H1 (cell line): ENCODE measurements at regions not wholly inside any gene's neighbourhood (a gene's known extent, or its start where the extent isn't known, plus 50 kb on each side); places are given as distances from the start of the nearest gene placed in this dataset.
A peak's percentile ranks its signal among the peaks of the same experiment; 100 is the strongest.

Experiments used
- CTCF ChIA-PET: fragments of 300-600 bp; sonication (Branson Sonifier 250); formaldehyde crosslinking; loops from one replicate; lab custom pipeline; 2021; ENCODE audit not compliant: partially characterized antibody; lab: Charles Lee
- POLR2A ChIA-PET: fragments of 300-600 bp; sonication (Branson Sonifier 250); formaldehyde crosslinking; loops from one replicate; lab custom pipeline; 2021; ENCODE audit warnings: inconsistent platforms; ENCODE audit not compliant: partially characterized antibody; lab: Charles Lee
- DNase-seq, 2 experiments: peaks; one replicate each; pipeline versions ENCODE4 v3.0.0 to v3.0.0-alpha.2; 2010 to 2022; ENCODE audit warnings: low spot score in 2 of 2, low read depth in 1 of 2, mixed read lengths in 1 of 2
- FAIRE-seq: peaks from 2 replicates; lab custom pipeline; 2011; peaks lifted over from hg19 to GRCh38; lab: Jason Lieb, UNC
- H2AFZ ChIP-seq: 2 replicates; pipeline ENCODE4 v1.8.1; 2012; ENCODE audit warnings: low read length, inconsistent platforms
- H2AK5ac ChIP-seq: 2 replicates; pipeline ENCODE4 v1.6.1; 2013; ENCODE audit warnings: low read depth, low read length
- H2BK120ac ChIP-seq: replicated peaks from 2 replicates; pipeline ENCODE3; 2013; ENCODE audit warnings: low read depth, low read length, inconsistent platforms
- H2BK12ac ChIP-seq: 2 replicates; pipeline ENCODE4 v1.6.1; 2013; ENCODE audit warnings: low read depth, low read length
- H2BK15ac ChIP-seq: 2 replicates; pipeline ENCODE4 v1.6.1; 2013; ENCODE audit warnings: low read length
- H2BK20ac ChIP-seq: 2 replicates; pipeline ENCODE4 v1.6.1; 2013; ENCODE audit warnings: low read length
- H2BK5ac ChIP-seq: 2 replicates; pipeline ENCODE4 v1.6.1; 2013; ENCODE audit warnings: low read depth, low read length
- H3K14ac ChIP-seq: 2 replicates; pipeline ENCODE4 v1.6.1; 2013; ENCODE audit warnings: inconsistent platforms; ENCODE audit not compliant: insufficient read length
- H3K18ac ChIP-seq: 2 replicates; pipeline ENCODE4 v1.6.1; 2013; ENCODE audit warnings: low read length; ENCODE audit errors: extremely low read depth
- H3K23ac ChIP-seq: 2 replicates; pipeline ENCODE4 v1.6.1; 2013; ENCODE audit warnings: inconsistent platforms; ENCODE audit not compliant: insufficient read length
- H3K23me2 ChIP-seq: 2 replicates; pipeline ENCODE4 v1.6.1; 2013; ENCODE audit warnings: low read depth, low read length
- H3K27ac ChIP-seq: 2 replicates; pipeline ENCODE4 v1.6.1; 2011; ENCODE audit warnings: low read depth, low read length, inconsistent platforms
- H3K27me3 ChIP-seq, 4 experiments: replicated peaks in 1 of 4; 1 replicate in 1 of 4; 2 replicates in 3 of 4; pipeline versions ENCODE4 v1.6.1 to v1.8.1; 2011 to 2013; ENCODE audit warnings: low read length in 3 of 4, mild to moderate bottlenecking in 3 of 4, inconsistent platforms in 2 of 4, mixed read lengths in 2 of 4, moderate library complexity in 1 of 4; ENCODE audit not compliant: control insufficient read depth in 3 of 4, insufficient read depth in 3 of 4; ENCODE audit errors: extremely low read depth in 1 of 4
- H3K36me3 ChIP-seq, 4 experiments: 2 replicates each; pipeline versions ENCODE4 v1.6.1 to v1.8.1; 2011 to 2013; ENCODE audit warnings: mild to moderate bottlenecking in 4 of 4, low read length in 3 of 4, moderate library complexity in 2 of 4, control low read depth in 1 of 4, inconsistent platforms in 1 of 4; ENCODE audit not compliant: insufficient read depth in 4 of 4, control insufficient read depth in 2 of 4
- H3K4ac ChIP-seq: replicated peaks from 2 replicates; pipeline ENCODE3; 2013; ENCODE audit warnings: low read length, low read depth, mixed read lengths, inconsistent platforms; ENCODE audit not compliant: insufficient read length
- H3K4me1 ChIP-seq, 4 experiments: replicated peaks in 1 of 4; 1 replicate in 1 of 4; 2 replicates in 3 of 4; pipeline versions ENCODE4 v1.6.1 to v1.8.1; 2011 to 2013; ENCODE audit warnings: low read length in 3 of 4, inconsistent platforms in 2 of 4, mixed read lengths in 1 of 4; ENCODE audit not compliant: insufficient read depth in 4 of 4, control insufficient read depth in 3 of 4
- H3K4me2 ChIP-seq, 2 experiments: 2 replicates each; pipeline versions ENCODE4 v1.6.1 to v1.8.1; 2011 to 2013; ENCODE audit warnings: low read depth in 2 of 2, low read length in 2 of 2, control low read depth in 1 of 2, inconsistent platforms in 1 of 2, mild to moderate bottlenecking in 1 of 2; ENCODE audit not compliant: insufficient read depth in 1 of 2
- H3K4me3 ChIP-seq, 4 experiments: fragments of 200-600, 300-600 bp in 1 of 4; sonication (generic), shearing (Covaris generic), sonication (Bioruptor Twin) in 1 of 4; 2 replicates each; pipeline versions ENCODE4 v1.5.1 to v1.8.1; 2011 to 2016; ENCODE audit warnings: low read length in 4 of 4, low read depth in 3 of 4, control low read depth in 2 of 4, inconsistent platforms in 2 of 4, mild to moderate bottlenecking in 2 of 4, mixed read lengths in 1 of 4, moderate library complexity in 1 of 4; ENCODE audit not compliant: insufficient read depth in 2 of 4; ENCODE audit errors: extremely low read depth in 1 of 4
- H3K56ac ChIP-seq: replicated peaks from 2 replicates; pipeline ENCODE3; 2013; ENCODE audit warnings: low read depth, mild to moderate bottlenecking, mixed read lengths, low read length, inconsistent platforms; ENCODE audit not compliant: insufficient read length
- H3K79me1 ChIP-seq: 2 replicates; pipeline ENCODE4 v1.6.1; 2013; ENCODE audit warnings: low read depth, low read length, control low read depth
- H3K79me2 ChIP-seq, 2 experiments: 2 replicates each; pipeline versions ENCODE4 v1.6.1 to v1.8.1; 2012 to 2013; ENCODE audit warnings: low read length in 2 of 2, mild to moderate bottlenecking in 2 of 2, inconsistent platforms in 1 of 2; ENCODE audit not compliant: insufficient read depth in 2 of 2, control insufficient read depth in 1 of 2
- H3K9ac ChIP-seq, 4 experiments: replicated peaks in 1 of 4; 1 replicate in 1 of 4; 2 replicates in 3 of 4; pipeline versions ENCODE4 v1.6.1 to v1.8.1; 2011 to 2013; ENCODE audit warnings: low read depth in 3 of 4, low read length in 3 of 4, control low read depth in 2 of 4, mild to moderate bottlenecking in 2 of 4, moderate library complexity in 2 of 4, inconsistent platforms in 1 of 4; ENCODE audit errors: extremely low read depth in 1 of 4
- H3K9me3 ChIP-seq, 2 experiments: 2 replicates each; pipeline versions ENCODE4 v1.6.1 to v1.8.1; 2012 to 2013; ENCODE audit warnings: mild to moderate bottlenecking in 2 of 2, moderate library complexity in 2 of 2, control low read depth in 1 of 2, inconsistent platforms in 1 of 2, low read depth in 1 of 2, low read length in 1 of 2, mixed read lengths in 1 of 2; ENCODE audit not compliant: insufficient read depth in 2 of 2
- H4K20me1 ChIP-seq, 2 experiments: replicated peaks in 1 of 2; 2 replicates each; pipeline versions ENCODE3 to v1.8.1; 2011 to 2013; ENCODE audit warnings: inconsistent platforms in 2 of 2, low read length in 2 of 2, mild to moderate bottlenecking in 1 of 2; ENCODE audit not compliant: insufficient read depth in 2 of 2, control insufficient read depth in 1 of 2
- H4K5ac ChIP-seq: 2 replicates; pipeline ENCODE4 v1.6.1; 2013; ENCODE audit warnings: low read length, low read depth, mixed read lengths, inconsistent platforms; ENCODE audit not compliant: insufficient read length
- H4K8ac ChIP-seq: 2 replicates; pipeline ENCODE4 v1.8.0; 2013; ENCODE audit warnings: mild to moderate bottlenecking, moderate library complexity, low read length, inconsistent platforms; ENCODE audit not compliant: insufficient read depth; ENCODE audit errors: extremely low read depth
- H4K91ac ChIP-seq: replicated peaks from 2 replicates; pipeline ENCODE3; 2013; ENCODE audit warnings: low read length, mixed read lengths, inconsistent platforms; ENCODE audit not compliant: insufficient read length
- BACH1 ChIP-seq: IDR thresholded peaks from 2 replicates; pipeline ENCODE4 v1.6.1; 2012; ENCODE audit warnings: low read length, improper control_type of control experiment
- CEBPB ChIP-seq: IDR thresholded peaks from 2 replicates; pipeline ENCODE4 v1.6.1; 2012; ENCODE audit warnings: low read depth, low read length
- SUZ12 ChIP-seq: fragments of 200-600 bp; sonication (generic); IDR thresholded peaks from 2 replicates; pipeline ENCODE4 v1.6.1; 2012; ENCODE audit warnings: mild to moderate bottlenecking, inconsistent platforms, low read length, moderate library complexity, mixed read lengths
- TAF1 ChIP-seq: IDR thresholded peaks from 2 replicates; pipeline ENCODE4 v1.6.1; 2011; ENCODE audit warnings: mild to moderate bottlenecking, low read depth, low read length
- TAF7 ChIP-seq: optimal IDR thresholded peaks from 2 replicates; pipeline ENCODE3; 2011; ENCODE audit warnings: low read depth, mild to moderate bottlenecking, inconsistent platforms, low read length, moderate library complexity, borderline replicate concordance
- TBP ChIP-seq: IDR thresholded peaks from 2 replicates; pipeline ENCODE4 v1.6.1; 2011; ENCODE audit warnings: low read depth, low read length, improper control_type of control experiment
- WGBS, 2 experiments: shearing (Covaris generic) in 1 of 2; methylation state at CpG; one replicate each; pipeline versions ENCODE4 v1.1.6 to v1.1.7; 2013 to 2015; ENCODE audit warnings: low lambda C conversion rate in 2 of 2, mixed read lengths in 2 of 2, inconsistent platforms in 1 of 2, low coverage in 1 of 2, missing lambda C conversion rate in 1 of 2; ENCODE audit not compliant: insufficient replicate concordance in 2 of 2, insufficient coverage in 1 of 2, insufficient read length in 1 of 2; ENCODE audit errors: extremely low coverage in 1 of 2, missing lambda C conversion rate in 1 of 2; 5-methylcytosine and 5-hydroxymethylcytosine counted together

DNA sequence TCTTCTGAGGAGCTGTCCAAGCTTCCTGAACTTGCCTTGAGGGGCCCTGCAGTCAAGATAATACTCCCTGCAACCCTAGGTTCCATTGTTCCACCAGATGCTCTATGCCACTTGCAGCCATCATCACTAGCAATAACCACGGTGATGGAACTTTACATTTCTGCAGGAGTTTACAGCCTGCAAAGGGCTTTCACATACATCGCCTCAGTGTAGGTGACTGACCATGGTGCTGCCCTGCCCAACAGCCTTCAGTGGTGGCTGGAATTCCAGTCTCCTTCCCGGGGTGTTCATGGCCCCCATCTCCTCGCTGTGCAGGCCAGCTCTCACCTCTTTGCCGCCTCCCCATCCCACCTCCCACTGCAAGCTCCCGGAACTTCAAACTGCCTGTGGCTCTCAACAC lies 225.5 kb upstream of the ECI2 start:
- Histone ChIP-seq H2AK5ac (no peak overlapping the region), H3K4me3 (no peak overlapping the region), H2AFZ (no peak overlapping the region)
- TF ChIP-seq TAF1 (no peak), BACH1 (no peak), CEBPB (no peak), TAF7 (no peak), TBP (no peak), SUZ12 (no peak)
- TF ChIP-seq, all 59 proteins: peak for 0
- H3K4me2 ChIP-seq = no peak overlapping the region
- H3K4ac ChIP-seq = no peak overlapping the region
- WGBS, 2 experiments = 86% methylated on average over 6 of the region's 6 CpGs; no CpG with 5 or more reads in 1 of the 2 experiments
- no peaks in the 10 kb centered on the region for H3K9me3 ChIP-seq
- no peaks in the 10 kb centered on the region for H3K27me3 ChIP-seq
- H3K4me1 ChIP-seq = peaks cover 2 to 5% (median 4%) of the 10 kb centered on the region in 4 experiments; a peak in 4 of 7 replicates
- H4K8ac ChIP-seq = no peak overlapping the region
- H3K23me2 ChIP-seq = no peaks in the 10 kb centered on the region
- H4K20me1 ChIP-seq = no peaks in the 10 kb centered on the region
- no peak overlapping the region for H2BK20ac ChIP-seq
- H2BK120ac ChIP-seq = no peak overlapping the region
- H3K23ac ChIP-seq = no peak overlapping the region
- H3K79me1 ChIP-seq = no peaks in the 10 kb centered on the region
- H2BK15ac ChIP-seq = no peak overlapping the region; the same call in 1 of the 2 replicates
- H3K27ac ChIP-seq = no peak overlapping the region
- no peak for FAIRE-seq
- no peak overlapping the region for H2BK5ac ChIP-seq
- H3K56ac ChIP-seq = no peak overlapping the region
- H3K18ac ChIP-seq = no peak overlapping the region
- no peak overlapping the region for H3K14ac ChIP-seq
- H2BK12ac ChIP-seq = peak overlapping the region; percentile 23; the same call in 1 of the 2 replicates
- no peak overlapping the region for H3K9ac ChIP-seq
- no peak overlapping the region for H4K91ac ChIP-seq
- no peaks in the 10 kb centered on the region for H3K36me3 ChIP-seq
- ChIA-PET CTCF (no interaction called here), POLR2A (no interaction called here)
- H3K79me2 ChIP-seq = no peaks in the 10 kb centered on the region
- no peak for DNase-seq
- no peak overlapping the region for H4K5ac ChIP-seq
